ENCODE measurements at regions not wholly inside any gene's neighbourhood (a gene's known extent, or its start where the extent isn't known, plus 50 kb on each side); places are given as distances from the start of the nearest gene placed in this dataset.
"Not testable (repeated sequence)": the region's sequence is repeated elsewhere in the genome, so short reads cannot be mapped to it uniquely, and the experiment has no call there.

DNA sequence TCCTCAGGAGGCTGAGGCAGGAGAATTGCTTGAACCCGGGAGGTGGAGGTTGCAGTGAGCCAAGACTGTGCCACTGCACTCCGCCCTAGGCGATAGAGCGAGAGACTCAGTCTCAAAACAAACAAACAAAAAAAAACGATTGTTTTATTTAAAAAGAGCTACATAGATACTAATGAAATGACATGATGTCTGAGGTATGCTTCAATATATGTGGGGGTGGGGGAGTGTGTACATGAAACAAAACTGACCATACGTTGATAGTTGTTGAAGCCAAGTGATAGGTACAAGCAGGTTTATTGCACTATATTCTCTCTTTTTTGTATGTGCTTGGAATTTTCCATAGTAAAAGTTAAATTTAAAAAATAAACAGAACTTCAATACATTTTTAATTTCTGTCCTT lies 240.1 kb downstream of the TFAP2A start:
- DNase-seq: no peak

DNA sequence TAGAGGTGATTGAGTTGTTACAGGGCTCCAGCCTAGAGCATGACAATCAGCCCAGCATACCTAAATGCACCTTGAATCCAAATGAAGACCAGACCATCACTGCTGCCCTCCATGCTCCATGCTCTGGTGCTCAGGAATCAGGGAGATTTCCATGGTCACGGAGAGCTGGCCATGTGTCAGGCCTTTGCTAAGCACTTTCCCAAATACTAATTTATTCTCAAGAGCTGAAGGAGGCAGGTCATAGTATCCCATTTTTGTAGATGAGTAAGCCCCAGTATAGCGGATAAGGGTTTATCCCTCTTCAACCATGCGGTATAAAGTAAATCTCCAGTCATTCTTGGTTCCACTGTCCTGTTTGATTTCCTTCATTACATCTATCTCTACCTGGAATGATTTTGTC lies 240.8 kb downstream of the TFAP2A start:
- no peak for DNase-seq

DNA sequence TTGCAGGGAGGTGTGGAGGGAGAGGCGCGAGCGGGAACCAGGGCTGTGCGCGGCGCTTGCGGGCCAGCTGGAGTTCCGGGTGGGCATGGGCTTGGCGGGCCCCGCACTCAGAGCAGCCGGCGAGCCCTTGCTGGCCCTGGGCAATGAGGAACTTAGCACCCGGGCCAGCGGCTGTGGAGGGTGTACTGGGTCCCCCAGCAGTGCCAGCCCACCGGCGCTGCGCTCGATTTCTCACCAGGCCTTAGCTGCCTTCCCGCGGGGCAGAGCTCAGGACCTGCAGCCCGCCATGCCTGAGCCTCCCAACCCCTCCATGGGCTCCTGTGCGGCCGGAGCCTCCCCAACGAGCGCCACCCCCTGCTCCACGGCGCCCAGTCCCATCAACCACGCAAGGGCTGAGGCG lies 243.2 kb downstream of the TFAP2A start:
- DNase-seq: not testable (repeated sequence)

DNA sequence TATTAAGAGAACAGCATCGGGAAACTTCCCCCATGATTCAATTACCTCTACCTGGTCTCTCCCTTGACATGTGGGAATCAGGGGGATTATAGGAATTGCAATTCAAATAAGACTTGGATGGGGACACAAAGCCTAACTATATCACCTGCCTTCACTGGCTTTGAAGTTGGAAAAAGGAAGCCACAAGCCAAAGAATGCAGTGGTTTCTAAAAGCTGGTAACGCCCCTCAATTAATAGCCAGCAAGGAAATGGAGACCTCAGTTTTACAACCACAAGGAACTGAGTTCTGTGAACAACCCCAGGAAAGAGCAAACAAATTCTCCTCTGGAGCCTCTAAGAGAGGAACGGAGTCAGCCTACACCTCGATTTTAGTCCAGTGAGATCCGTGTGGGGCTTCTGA lies 244.1 kb downstream of the TFAP2A start:
- DNase-seq: no peak

DNA sequence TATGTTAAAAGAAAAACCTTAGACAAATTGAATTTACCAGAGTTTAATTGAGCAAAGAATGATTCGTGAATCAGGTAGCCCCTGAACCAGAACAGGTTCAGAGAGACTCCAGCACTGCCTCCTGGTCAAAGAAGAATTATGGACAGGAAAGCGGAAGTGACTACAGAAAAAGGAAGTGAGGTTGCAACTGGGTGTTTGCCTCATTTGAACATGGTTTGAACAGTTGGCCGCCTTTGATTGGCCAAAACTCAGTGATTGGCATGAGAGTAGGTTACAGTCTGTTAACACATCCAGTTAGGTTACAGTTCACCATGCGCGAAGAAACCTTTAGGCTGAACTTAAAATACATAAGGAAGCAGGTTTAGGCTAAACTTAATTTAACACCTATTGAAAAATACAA lies 248.8 kb downstream of the TFAP2A start:
- DNase-seq: no peak

DNA sequence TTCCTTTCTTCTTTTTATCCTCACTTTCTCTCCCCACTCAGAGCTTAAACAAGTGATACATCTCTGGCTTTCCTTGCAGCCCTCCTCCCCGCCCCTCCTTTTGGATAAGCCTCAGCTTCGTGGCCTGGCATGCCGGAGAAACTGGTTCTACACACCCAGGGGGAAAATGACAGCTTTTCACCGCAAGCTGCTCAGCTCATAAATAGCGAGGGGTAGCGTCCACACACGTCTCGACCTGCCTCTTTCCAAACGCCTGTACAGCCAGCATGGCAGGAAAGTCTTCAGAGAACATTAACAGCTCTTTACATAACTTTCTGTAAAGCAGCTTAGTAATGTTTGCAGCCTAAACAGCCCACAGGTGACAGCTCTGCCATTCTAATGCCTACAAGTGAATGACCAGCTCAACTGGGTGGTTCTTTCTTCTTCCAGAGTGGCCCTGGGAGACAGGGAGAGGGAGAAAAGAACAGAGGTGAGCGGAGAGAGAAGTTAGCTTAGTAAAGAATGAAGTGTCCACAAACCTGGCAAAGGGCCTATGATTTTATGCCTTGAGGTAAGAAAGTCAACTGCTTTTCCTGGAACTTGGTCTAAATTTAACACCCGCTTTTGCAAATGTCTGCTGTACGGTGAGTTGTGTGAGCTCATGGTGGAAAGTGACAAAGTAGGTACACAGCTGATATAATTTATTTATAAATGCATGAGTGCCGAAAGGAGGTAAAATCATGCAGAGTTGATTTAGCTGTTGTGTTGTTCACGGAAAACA lies 251.5 kb downstream of the TFAP2A start:
- no peak for DNase-seq

DNA sequence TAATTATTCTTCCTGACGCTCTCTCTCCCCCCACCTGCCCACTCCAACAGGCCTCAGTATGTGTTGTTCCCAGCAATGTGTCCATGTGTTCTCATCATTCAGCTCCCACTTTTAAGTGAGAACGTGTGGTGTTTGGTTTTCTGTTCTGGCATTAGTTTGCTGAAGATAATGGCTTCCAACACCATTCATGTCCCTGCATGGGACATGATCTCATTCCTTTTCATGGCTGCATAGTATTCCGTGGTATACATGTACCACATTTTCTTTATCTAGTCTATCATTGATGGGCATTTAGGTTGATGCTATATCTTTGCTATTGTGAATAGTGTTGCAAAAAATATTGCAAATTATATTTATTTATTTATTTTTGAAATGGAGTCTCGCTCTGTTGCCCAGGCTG lies 258.0 kb downstream of the TFAP2A start:
- DNase-seq: no peak

DNA sequence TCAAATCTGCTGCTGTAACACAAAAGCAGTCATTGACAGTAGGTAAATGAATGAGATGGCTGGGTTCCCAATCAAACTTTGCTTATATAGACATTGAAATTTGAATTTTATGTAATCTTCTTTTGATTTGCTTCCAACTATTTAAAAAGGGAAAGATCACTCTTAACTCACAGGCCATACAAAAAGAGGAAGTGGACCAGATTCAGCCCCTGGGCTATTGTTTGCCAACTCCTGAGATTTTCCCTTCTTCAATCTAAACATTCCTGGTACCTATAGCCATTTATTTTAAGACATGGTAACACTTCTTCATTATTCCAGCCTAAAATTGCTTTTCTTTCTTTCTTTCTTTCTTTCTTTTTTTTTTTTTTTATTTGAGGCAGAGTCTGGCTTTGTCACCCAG lies 260.6 kb downstream of the TFAP2A start:
- DNase-seq: no peak

DNA sequence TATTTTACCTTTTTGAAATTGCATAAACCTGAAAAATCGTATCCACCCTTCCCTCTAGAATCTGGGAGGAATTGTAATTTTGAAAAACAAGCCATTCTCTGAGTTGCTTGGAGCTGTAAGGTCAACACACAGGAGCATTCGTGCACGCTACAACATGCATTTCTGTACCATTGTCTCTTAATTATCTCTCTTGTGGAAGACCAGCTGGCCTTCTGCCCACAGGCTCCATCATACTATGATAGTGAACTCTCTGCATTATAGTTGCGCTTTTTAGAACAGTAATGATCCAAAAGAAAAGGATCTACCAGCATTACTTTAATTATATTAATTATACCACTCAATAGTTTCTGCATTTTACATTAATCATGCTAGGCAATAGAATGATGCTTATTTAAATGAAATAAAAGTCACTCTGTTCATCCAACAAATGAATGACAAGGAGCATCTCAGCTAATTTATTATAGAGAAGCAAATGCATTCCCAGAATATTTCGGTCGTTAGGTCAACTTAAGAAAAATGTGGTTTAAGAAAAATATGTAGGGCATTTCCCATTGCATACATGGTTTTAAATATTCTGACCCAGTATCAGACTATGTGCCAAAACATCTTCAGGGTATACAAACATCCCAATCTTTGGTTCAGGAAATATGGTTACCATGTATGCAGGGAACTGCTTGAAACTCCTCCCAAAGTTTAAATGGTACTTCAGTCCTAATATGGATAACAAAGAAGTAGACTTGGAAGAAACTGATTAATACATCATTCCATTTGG lies 263.5 kb downstream of the TFAP2A start:
- DNase-seq: no peak

DNA sequence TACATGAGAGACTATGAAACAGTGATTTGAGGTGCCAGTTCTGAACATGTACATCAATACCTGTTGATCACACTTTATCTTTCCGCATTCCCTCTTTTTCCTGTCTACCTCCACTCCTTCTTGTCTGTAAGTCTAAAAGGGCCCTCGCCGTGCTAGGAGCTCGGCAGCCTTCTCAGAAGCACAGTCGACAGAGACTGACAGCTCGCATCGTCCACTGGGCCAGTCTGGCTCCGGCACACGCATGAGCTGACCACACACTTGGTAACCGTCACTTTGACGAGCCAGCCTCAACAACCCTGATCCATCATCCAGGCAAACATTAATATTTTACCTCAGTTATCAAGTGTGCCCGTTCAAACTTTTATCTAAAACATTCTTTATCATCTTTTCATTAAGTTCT lies 265.3 kb downstream of the TFAP2A start:
- DNase-seq: no peak

DNA sequence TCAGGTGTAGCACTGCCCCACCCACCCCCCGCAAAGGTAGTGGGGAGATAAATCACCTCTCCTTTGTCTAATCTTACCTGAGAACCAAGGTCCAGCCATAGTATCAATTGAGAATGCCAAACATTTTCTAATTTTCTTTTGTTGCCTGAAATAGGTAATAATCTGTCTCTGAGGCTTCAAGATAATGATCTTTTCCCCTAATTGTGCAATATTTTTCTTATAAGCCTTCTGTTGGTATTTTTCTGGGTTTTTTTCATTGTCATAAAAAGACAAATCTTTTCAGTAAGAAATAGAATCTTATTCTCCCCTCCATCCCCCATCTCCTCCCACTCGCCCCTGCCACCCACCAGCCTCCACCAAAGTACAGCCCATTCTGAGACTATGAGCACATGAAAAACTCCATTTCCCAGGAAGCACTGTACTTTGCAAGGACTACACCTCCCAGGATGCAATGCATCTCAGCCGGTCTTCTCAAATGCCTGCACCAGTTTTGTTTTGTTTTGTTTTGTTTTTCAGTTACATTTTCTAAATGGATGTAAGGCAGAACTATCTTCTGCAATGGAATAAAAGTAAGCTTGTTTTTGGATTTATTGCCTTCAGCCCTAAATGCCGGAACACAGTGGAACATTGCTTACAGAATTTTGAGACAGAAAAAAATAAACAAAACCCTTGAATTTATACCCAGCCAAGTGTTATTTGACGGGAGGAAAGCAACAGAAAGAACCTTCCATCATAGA lies 268.0 kb downstream of the TFAP2A start:
- no peak for DNase-seq

DNA sequence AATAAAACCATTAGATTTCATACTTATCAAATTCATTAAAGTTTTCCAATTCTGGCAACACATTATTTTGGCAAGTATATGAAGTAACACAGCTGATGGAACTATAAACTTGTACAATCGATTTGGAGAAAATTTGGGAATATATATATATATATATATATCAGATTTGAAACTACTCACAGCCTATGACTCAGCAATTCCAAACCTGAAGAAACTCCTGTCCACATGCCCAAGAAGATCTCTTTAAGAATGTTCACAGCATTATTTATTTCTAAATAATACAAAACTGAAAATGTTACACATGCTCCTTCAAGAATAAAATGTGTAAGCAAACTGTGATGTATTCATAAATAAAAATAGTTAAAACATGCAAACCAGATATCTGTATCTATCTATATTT lies 270.1 kb downstream of the TFAP2A start:
- DNase-seq: no peak

DNA sequence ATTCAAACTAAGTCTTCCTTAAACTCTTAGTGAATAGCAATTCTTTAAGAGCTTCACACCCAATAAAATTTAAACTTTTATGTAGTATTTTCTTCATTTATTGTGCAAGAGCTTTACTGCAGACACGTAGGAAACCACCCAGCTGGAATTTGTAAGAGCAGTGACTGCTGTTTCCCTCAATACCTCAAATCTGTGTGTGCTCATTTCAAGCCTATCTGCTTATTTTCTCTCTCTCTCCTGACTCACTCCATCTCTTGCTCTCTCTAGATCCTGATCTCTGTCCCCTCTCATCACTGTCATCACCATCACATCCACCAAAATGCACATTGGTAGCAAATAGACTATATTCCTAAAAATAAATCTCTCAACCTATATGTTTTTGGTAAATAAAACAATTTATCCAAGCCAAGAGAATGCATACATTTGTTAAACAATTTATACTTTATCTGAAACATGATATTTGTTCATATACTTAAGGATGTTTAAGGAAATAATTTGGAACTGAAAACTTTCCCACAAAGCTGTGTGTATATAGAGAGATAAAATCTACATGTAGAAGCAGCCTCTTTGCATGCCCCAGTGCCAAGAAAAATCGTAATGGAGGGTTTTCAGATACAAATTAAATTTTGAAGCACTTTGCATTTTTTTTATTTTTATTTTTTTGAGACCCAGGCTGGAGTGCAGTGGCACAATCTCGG lies 273.0 kb downstream of the TFAP2A start:
- DNase-seq: no peak

DNA sequence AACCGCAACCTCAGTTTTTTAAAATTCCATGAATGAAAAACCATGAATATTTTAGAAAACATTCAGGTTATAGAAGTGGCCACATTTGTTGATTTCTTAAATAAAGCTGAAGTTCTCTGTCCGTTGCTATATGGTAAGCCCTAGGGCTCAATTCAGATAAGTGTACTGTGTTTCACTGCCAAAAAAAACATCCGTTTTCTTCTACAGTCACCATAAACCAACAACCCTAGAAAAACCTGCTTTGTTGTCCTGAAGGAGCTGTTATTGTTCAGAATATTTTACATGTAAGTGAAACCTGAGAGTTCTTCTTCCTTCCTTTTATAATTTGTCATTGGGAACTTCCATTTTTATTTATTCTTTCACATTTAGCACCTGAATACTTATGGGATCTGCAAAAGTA lies 274.1 kb downstream of the TFAP2A start:
- no peak for DNase-seq

DNA sequence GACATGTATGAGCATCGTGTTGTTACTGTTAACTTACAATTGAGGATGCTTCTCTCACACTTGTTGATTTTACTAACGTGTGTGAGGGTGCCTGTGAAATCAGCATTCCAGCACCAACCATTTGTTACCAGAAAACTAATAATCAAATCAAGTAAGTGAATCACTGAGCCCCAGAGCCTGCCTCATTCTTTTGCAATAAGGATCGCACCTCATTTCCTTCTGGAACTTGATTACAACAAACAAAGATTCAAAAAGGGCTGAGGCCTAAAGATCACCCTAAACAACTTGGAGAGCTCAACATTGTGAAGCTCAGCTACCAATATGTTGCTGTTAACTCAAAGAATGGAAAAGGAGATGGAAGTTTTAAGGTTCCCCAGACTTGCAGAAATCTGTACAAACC lies 274.7 kb downstream of the TFAP2A start:
- DNase-seq: no peak

DNA sequence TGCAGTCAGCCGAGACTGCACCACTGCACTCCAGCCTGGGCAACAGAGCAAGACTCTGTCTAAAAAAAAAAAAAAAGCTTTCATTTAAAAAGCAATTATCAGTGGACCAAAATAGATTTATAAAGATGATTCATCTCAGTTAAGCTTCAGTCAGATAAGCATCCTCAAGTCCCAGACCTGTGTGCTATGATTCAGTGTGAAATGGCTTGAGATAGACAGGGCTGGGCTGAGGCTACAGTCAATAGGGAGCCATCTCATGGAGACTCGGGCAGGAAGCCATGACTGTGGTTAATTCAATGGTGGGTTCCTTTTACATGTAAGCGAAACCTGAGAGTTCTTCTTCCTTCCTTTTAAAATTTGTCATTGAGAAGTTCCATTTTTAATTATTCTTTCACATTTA lies 276.0 kb downstream of the TFAP2A start:
- no peak for DNase-seq

DNA sequence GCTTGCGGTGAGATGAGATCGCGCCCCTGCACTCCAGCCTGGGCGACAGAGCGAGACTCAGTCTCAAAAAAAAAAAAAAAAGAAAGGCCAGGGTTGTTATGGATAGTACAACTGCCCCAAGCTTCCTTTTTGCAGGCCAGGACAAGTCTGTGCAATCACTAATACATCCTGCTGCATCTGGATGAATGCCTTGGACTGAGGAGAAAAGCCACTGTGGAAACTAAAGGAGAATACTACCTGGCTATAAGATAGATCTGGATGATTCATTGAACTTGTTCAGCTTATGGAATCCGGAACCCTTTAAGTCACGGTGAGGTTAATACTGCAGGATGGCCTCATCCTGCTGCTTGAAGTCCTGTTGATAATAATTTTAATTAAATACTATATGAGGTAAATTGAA lies 278.2 kb downstream of the TFAP2A start:
- no peak for DNase-seq

DNA sequence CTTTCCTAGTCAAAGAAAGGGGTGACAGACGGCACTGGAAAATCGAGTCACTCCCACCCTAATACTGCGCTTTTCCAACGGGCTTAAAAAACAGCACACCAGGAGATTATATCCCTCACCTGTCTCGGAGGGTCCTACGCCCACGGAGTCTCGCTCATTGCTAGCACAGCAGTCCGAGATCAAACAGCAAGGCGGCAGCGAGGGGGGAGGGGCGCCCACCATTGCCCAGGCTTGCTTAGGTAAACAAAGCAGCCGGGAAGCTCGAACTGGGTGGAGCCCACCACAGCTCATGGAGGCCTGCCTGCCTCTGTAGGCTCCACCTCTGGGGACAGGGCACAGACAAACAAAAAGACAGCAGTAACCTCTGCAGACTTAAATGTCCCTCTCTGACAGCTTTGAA lies 280.7 kb downstream of the TFAP2A start:
- not testable (repeated sequence) for DNase-seq

DNA sequence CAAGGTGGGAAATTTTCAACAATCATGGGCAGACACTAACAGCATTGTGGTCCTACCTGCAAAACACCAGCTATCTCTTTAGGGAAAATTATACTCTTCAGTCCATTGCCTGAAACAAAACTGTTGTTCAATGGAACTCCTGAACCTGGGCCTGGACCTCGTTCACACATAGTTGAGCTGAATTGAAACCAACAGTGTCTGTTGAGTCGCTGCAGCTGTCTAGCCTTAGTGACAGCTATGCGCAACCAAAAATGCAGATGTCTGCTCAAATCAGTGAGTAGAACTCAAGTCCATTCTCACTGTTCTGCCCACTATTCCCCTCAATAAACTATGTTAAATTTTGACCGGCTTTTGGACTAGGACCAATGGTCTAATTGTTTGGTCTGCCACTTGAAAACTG lies 286.2 kb downstream of the TFAP2A start:
- no peak for DNase-seq

DNA sequence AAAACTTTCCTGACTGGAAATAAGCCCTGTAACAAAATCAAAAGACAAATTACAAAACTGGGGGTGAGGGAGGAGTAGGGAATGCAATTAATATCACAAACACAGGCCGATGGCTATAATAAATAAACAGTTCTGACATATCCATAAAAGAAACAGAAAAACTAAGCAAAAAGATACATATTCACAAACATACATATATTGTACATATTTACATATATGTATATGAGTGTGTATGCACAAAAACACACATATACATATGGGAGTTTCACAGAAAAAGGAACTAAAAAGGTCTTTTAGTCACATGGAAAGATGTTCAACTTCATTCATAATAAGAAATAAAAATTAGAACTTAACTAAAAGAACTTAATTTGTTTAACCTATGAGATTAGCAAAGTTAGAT lies 292.7 kb downstream of the TFAP2A start:
- no peak for DNase-seq

DNA sequence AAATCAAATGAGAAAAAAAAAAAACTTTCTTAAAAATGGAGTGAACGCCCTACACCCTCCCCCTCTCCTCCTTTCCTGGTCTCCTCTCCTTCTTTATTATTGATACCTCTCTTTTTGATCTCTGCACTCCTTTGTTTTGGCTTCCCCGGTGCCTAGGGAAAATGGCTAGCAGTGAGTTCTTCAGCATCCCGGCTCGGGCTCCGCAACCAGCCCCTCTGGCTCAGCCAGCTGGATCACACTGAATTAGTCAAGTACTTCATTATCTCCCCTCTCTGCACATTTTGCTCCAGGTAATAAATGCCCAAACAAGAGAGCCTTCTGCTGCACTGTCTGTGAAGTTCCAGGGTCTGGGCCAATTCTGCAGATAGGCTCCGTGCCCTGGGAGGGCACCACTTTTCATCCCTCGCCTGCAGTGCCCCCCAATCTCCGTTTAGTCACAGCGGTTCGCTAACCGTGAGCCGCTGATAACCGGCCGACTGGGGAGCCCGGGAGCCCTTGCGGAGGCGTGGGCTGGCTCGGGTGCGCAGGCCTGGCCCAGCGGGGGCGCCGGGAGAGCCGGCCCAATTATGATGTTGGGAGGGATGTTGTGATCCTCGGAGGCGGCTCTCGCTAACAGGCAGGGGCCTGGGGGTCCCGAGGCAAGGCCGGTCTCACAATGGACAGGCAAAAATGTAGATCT lies 301.9 kb downstream of the TFAP2A start:
- DNase-seq: no peak

DNA sequence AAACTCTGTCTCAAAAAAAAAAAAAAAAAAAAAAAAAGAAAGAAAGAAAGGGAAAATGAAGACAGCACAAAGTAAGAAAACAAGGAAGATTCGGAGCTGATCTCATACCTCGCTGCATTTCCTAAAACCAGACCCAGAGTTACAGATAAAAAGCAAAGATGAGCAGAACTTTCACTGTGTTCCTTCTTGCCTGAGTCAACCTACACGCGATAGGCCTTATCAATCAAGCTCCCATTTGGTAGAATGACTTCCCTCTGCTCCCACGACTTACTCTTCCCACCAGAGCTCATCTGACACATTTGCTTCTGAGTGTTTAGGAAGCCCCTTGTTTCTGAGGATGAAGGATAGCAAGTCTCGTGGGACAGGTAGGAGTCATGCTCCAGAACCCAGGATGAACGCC lies 302.9 kb downstream of the TFAP2A start:
- DNase-seq: no peak
